ENCODE measurements at regions not wholly inside any gene's neighbourhood (a gene's known extent, or its start where the extent isn't known, plus 50 kb on each side); places are given as distances from the start of the nearest gene placed in this dataset.

DNA sequence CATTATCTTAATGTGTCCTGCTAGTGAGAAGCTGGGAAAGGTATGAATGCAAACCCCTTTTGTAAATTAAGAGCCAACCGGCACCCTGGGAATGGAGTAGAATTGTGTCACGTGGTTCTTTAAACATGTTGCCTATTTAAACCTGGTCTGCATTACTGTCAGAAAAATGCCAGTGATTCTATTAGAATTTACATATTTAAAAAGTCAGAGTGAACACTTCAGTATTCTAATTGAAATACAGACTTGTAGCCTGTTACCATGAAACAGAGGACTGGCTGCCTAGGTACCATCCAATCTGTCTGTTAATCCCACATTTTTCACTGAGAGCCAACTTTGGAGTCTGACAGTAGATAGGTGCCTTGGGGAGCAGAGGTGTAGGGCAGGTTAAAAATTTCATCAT, 652.3 kb upstream of the ARGLU1 start:
- intact Hi-C loops (cut with micrococcal nuclease) (no loop called here), dilution Hi-C loops (cut with MboI; ENCODE audit: extremely low pct_ligation_motif_present, low sequenced_read_pairs) (no loop called here)
- POLR2A ChIA-PET, result no interaction called here
- no peak for FAIRE-seq
- H3K27ac ChIP-seq (ENCODE audit: insufficient read depth, low read depth, low read length), result no peak overlapping the region
- no peak overlapping the region for H3K4me2 ChIP-seq (ENCODE audit: insufficient read depth, low read length)
- no peaks in the 10 kb centered on the region for H3K4me1 ChIP-seq (ENCODE audit: control insufficient read depth, extremely low read depth, insufficient read depth, low read length)
- H4K20me1 ChIP-seq (replicated peaks; ENCODE audit: control insufficient read depth, extremely low read depth, insufficient read depth, low read length), result no peaks in the 10 kb centered on the region
- CTCF ChIA-PET, result no interaction called here
- H3K4me3 ChIP-seq (replicated peaks in 1 of 3; ENCODE audit: insufficient read depth in 1 of 3, low read depth in 1 of 3, low read length in 3 of 3), result no peak overlapping the region
- no peak overlapping the region for H2AFZ ChIP-seq (ENCODE audit: low read depth, low read length)
- no peaks in the 10 kb centered on the region for H3K36me3 ChIP-seq (ENCODE audit: control insufficient read depth in 2 of 2, extremely low read depth in 1 of 2, insufficient read depth in 2 of 2, low read length in 2 of 2)
- DNase-seq (ENCODE audit: low read depth, low spot score), result no peak
- H3K79me2 ChIP-seq (ENCODE audit: control insufficient read depth, insufficient read depth, low read length), result no peaks in the 10 kb centered on the region
- H3K27me3 ChIP-seq (ENCODE audit: control insufficient read depth in 2 of 2, insufficient read depth in 2 of 2, low read length in 2 of 2), result no peaks in the 10 kb centered on the region
- TF ChIP-seq GATA2 (IDR thresholded peaks at IDR 0.05; ENCODE audit: insufficient read depth, insufficient read length, low read depth, low read length) (no peak), FOS (IDR thresholded peaks at IDR 0.05; ENCODE audit: borderline replicate concordance, insufficient read depth, low read length) (no peak), EZH2 (IDR thresholded peaks at IDR 0.05; ENCODE audit: borderline replicate concordance, low read depth, low read length, severe bottlenecking) (no peak), POLR2AphosphoS5 (IDR thresholded peaks at IDR 0.05; ENCODE audit: insufficient read depth, low read depth, low read length) (no peak), MYC (IDR thresholded peaks at IDR 0.05; ENCODE audit: low read depth, low read length) (no peak), JUN (IDR thresholded peaks at IDR 0.05; ENCODE audit: borderline replicate concordance, insufficient read depth, insufficient read length, low read depth) (no peak), POLR2A (IDR thresholded peaks at IDR 0.05; ENCODE audit: low read depth, low read length) (no peak)
- TF ChIP-seq, protein P1, sequence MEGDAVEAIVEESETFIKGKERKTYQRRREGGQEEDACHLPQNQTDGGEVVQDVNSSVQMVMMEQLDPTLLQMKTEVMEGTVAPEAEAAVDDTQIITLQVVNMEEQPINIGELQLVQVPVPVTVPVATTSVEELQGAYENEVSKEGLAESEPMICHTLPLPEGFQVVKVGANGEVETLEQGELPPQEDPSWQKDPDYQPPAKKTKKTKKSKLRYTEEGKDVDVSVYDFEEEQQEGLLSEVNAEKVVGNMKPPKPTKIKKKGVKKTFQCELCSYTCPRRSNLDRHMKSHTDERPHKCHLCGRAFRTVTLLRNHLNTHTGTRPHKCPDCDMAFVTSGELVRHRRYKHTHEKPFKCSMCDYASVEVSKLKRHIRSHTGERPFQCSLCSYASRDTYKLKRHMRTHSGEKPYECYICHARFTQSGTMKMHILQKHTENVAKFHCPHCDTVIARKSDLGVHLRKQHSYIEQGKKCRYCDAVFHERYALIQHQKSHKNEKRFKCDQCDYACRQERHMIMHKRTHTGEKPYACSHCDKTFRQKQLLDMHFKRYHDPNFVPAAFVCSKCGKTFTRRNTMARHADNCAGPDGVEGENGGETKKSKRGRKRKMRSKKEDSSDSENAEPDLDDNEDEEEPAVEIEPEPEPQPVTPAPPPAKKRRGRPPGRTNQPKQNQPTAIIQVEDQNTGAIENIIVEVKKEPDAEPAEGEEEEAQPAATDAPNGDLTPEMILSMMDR (IDR thresholded peaks at IDR 0.05; ENCODE audit: extremely low read depth in 1 of 2, insufficient read depth in 1 of 2, low read depth in 1 of 2, low read length in 2 of 2), result no peak
- TF ChIP-seq, protein P2, sequence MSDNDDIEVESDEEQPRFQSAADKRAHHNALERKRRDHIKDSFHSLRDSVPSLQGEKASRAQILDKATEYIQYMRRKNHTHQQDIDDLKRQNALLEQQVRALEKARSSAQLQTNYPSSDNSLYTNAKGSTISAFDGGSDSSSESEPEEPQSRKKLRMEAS (IDR thresholded peaks at IDR 0.05; ENCODE audit: insufficient read depth, insufficient read length), result no peak
- no TSS peak for BruUV-seq (replicated peaks)
- no peaks in the 10 kb centered on the region for H3K9me1 ChIP-seq (replicated peaks; ENCODE audit: control insufficient read depth, extremely low read depth, insufficient read depth, low read length)
- no peak overlapping the region for H3K9ac ChIP-seq (replicated peaks; ENCODE audit: extremely low read depth, insufficient read depth, low read length)
- no peaks in the 10 kb centered on the region for H3K9me3 ChIP-seq (replicated peaks; ENCODE audit: control insufficient read depth, insufficient read depth, low read length)
